Thyroid gland (tissue), 4 donors: ENCODE measurements at regions not wholly inside any gene's neighbourhood (a gene's known extent, or its start where the extent isn't known, plus 50 kb on each side); places are given as distances from the start of the nearest gene placed in this dataset.

Source experiments
- DNase-seq, 2 donors: peaks; one replicate each; pipeline ENCODE4 v3.0.0-alpha.2; 2019
- H3K27ac ChIP-seq, 3 donors: fragments of 200-600 bp; sonication (generic); 1 replicate in 2 of 3; 2 replicates in 1 of 3; pipeline ENCODE4 v1.5.1; 2016 to 2019; ENCODE audit warnings: mild to moderate bottlenecking in 1 of 3, moderate library complexity in 1 of 3
- H3K27me3 ChIP-seq: fragments of 200-600 bp; sonication (generic); one replicate; pipeline ENCODE4 v1.5.1; 2019
- H3K36me3 ChIP-seq, 2 donors: fragments of 200-600 bp; sonication (generic); one replicate each; pipeline ENCODE4 v1.5.1; 2016 to 2019
- H3K4me1 ChIP-seq, 2 donors: fragments of 200-600 bp; sonication (generic); one replicate each; pipeline ENCODE4 v1.5.1; 2017 to 2019
- H3K4me3 ChIP-seq, 3 donors: fragments of 200-600 bp; sonication (generic); replicated peaks in 1 of 3; 1 replicate in 2 of 3; 2 replicates in 1 of 3; pipeline ENCODE4 v1.5.1; 2016; ENCODE audit warnings: mild to moderate bottlenecking in 1 of 3
- H3K9me3 ChIP-seq: fragments of 200-600 bp; sonication (generic); one replicate; pipeline ENCODE4 v1.5.1; 2017
- POLR2A ChIP-seq, 2 donors: fragments of 450-650 bp; IDR thresholded peaks; one replicate each; pipeline ENCODE4 v1.6.1; 2017; ENCODE audit warnings: antibody characterized with exemption in 2 of 2, mild to moderate bottlenecking in 2 of 2, moderate library complexity in 1 of 2
- WGBS, 2 donors: methylation state at CpG; one replicate each; pipeline ENCODE4 v1.1.5; 2017; 5-methylcytosine and 5-hydroxymethylcytosine counted together
- intact Hi-C: fragments of 100-400 bp; cut with DNase I; formaldehyde crosslinking; loops from one replicate; pipeline ENCODE4 v1.15.1; 2023
- TF ChIP-seq, protein P1 (sequence below), 6 experiments: fragments of 200-600 bp in 3 of 6; fragments of 450-650 bp in 3 of 6; sonication (generic) in 3 of 6; IDR thresholded peaks; one replicate each; pipeline ENCODE4 v1.5.1; 2016 to 2019; ENCODE audit warnings: antibody characterized with exemption in 6 of 6, mild to moderate bottlenecking in 2 of 6, inconsistent platforms in 1 of 6, moderate library complexity in 1 of 6

DNA sequence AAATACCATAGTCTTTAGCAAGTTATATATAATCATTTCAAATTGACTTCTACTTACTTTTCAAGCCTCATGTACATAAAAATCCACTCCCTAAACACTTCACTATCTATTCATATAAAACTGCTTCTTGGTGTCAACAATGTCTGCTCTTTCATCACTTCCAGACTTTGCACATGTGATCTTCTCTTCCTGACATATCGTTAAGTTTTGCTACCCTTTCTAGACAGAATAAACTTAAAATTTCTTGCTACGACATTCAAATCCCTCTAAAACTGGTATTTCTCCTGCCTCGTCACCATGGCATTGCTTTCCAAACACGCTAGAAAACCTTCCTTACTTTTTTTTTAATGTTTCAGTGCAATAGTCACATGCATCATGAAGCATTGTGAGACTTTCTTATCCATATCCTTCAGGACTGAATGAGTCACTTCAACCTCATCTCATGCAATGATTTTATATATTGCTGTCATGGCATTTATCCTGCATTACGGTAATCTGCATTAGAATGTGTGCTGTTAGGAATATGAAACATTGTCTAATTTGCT is 122.8 kb downstream of the GMNC start:
- H3K36me3 ChIP-seq = no peaks in the 10 kb centered on the region
- no peaks in the 10 kb centered on the region for H3K4me1 ChIP-seq
- DNase-seq = no peak
- no peak overlapping the region for H3K27ac ChIP-seq
- no peak overlapping the region for H3K4me3 ChIP-seq
- intact Hi-C loops = no loop called here
- TF ChIP-seq, protein P1, sequence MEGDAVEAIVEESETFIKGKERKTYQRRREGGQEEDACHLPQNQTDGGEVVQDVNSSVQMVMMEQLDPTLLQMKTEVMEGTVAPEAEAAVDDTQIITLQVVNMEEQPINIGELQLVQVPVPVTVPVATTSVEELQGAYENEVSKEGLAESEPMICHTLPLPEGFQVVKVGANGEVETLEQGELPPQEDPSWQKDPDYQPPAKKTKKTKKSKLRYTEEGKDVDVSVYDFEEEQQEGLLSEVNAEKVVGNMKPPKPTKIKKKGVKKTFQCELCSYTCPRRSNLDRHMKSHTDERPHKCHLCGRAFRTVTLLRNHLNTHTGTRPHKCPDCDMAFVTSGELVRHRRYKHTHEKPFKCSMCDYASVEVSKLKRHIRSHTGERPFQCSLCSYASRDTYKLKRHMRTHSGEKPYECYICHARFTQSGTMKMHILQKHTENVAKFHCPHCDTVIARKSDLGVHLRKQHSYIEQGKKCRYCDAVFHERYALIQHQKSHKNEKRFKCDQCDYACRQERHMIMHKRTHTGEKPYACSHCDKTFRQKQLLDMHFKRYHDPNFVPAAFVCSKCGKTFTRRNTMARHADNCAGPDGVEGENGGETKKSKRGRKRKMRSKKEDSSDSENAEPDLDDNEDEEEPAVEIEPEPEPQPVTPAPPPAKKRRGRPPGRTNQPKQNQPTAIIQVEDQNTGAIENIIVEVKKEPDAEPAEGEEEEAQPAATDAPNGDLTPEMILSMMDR (IDR thresholded peaks at IDR 0.05) = no peak
- TF ChIP-seq POLR2A (IDR thresholded peaks at IDR 0.05) = no peak
- no peaks in the 10 kb centered on the region for H3K9me3 ChIP-seq
- 85 to 88% methylated on average over 5 of the region's 5 CpGs for WGBS, 2 donors
- H3K27me3 ChIP-seq = no peaks in the 10 kb centered on the region

DNA sequence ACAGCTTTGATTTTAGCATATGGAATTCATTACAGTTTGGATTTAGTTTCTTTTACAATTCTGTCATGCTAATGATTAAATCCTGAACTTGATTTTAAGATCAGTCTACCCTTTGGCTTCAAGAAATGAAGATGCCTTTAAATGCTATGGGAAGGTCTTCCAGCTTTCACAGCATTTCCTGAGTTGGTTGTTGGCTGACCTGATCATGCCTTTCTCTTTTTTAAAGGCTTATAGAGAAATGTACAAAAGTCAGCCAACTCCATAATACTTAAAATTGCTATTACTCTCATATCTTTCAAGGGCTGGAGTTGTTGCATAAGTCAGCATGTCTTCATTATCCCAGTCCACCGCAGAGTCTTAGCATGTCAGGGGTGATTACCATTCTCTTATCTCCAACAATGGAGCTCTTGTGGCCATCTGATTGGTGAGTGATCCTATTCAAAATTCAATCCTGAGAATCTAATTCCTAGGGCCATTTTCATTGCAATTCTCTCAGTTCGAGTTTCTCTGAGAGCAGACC is 123.8 kb downstream of the GMNC start:
- no peaks in the 10 kb centered on the region for H3K27me3 ChIP-seq
- no peaks in the 10 kb centered on the region for H3K36me3 ChIP-seq
- H3K9me3 ChIP-seq = no peaks in the 10 kb centered on the region
- TF ChIP-seq POLR2A (IDR thresholded peaks at IDR 0.05) = no peak
- TF ChIP-seq, protein P1 (IDR thresholded peaks at IDR 0.05) = no peak
- WGBS, 2 donors = 79 to 82% methylated on average over 2 of the region's 2 CpGs
- H3K4me3 ChIP-seq = no peak overlapping the region
- H3K27ac ChIP-seq = no peak overlapping the region
- no peaks in the 10 kb centered on the region for H3K4me1 ChIP-seq
- no peak for DNase-seq
- intact Hi-C loops = no loop called here

DNA sequence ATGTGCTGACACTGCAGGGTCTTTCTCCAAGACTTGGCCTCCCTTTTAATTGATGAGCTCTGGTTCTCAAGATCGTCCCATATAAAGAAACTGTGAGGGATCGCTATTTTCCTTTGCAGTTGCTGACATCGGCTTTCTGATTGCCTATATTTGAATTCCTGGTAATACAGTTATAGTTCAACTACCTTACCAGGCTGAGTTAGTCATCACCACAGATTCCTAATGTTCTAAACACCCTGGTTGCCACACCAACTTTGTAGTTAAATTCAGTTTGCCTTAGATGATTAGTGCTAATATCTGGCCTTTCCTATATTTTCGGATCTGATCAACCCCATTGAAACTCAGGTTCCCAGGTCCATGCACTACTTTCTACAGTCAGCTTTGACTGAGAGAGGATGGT is 125.0 kb downstream of the GMNC start:
- Histone ChIP-seq H3K9me3 (no peaks in the 10 kb centered on the region), H3K36me3 (no peaks in the 10 kb centered on the region), H3K4me1 (no peaks in the 10 kb centered on the region), H3K27ac (no peak overlapping the region), H3K27me3 (no peaks in the 10 kb centered on the region), H3K4me3 (no peak overlapping the region)
- DNase-seq = no peak
- WGBS, 2 donors = 94 to 98% methylated on average over 4 of the region's 4 CpGs
- intact Hi-C loops = no loop called here
- no peak for TF ChIP-seq POLR2A (IDR thresholded peaks at IDR 0.05)
- TF ChIP-seq, protein P1 (IDR thresholded peaks at IDR 0.05) = no peak

DNA sequence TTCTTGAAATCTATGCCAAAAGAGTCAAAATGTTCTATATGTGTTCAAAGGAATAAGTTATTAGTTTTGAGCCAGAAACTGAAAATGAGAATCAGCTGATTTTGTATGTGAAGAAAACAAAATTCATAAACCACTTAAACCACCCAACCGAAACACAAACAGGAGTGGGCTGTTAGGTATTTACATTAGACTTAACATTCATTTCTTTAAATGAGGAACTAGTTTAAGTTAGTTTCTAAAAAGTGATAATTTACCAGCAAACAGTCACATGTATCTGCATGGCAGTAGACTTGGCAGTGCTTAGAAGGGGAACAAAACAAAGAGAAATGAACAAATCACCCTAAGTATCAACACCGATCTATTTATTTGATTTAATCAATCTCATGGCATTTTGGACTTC is 128.0 kb downstream of the GMNC start:
- TF ChIP-seq, protein P1 (IDR thresholded peaks at IDR 0.05) = no peak
- TF ChIP-seq POLR2A (IDR thresholded peaks at IDR 0.05) = no peak
- H3K9me3 ChIP-seq = no peaks in the 10 kb centered on the region
- H3K4me3 ChIP-seq = no peak overlapping the region
- no peak overlapping the region for H3K27ac ChIP-seq
- intact Hi-C loops = no loop called here
- H3K27me3 ChIP-seq = no peaks in the 10 kb centered on the region
- 95% methylated on average over 2 of the region's 2 CpGs for WGBS, 2 donors
- no peak for DNase-seq
- H3K36me3 ChIP-seq = no peaks in the 10 kb centered on the region
- H3K4me1 ChIP-seq = no peaks in the 10 kb centered on the region

DNA sequence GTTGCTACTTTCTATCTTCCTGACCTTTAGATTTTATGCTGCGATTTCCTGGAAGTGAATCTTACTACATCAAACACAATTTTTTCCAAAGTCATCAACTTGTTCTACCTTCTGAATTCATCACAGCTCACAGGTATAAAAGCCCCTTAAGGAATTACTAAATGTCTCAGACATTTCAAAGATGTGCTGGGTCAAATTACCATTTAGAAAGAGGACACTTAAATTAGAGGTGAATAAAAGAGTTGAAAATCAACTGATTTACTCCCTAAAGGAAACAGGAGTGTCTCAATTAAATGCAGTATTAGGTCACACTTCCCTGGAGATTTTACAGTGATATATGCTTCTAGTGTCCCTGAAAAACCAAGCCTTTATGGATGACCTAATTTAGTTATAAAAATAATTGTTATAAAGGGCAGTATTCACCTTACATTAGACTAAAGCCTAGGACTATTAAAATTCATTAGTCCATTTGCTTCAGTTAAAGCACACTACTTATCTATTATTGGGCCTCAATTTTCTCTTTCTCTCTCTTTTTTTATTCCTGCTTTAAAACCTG is 128.8 kb downstream of the GMNC start:
- Histone ChIP-seq H3K27me3 (no peaks in the 10 kb centered on the region), H3K4me3 (no peak overlapping the region), H3K4me1 (no peaks in the 10 kb centered on the region), H3K27ac (no peak overlapping the region), H3K36me3 (no peaks in the 10 kb centered on the region), H3K9me3 (no peaks in the 10 kb centered on the region)
- TF ChIP-seq POLR2A (IDR thresholded peaks at IDR 0.05) = no peak
- TF ChIP-seq, protein P1 (IDR thresholded peaks at IDR 0.05) = no peak
- 74 to 80% methylated on average over 1 of the region's 1 CpG for WGBS, 2 donors
- DNase-seq = no peak
- intact Hi-C loops = no loop called here
